Mesothelial cell of epicardium (in vitro differentiated cells): ENCODE measurements at regions not wholly inside any gene's neighbourhood (a gene's known extent, or its start where the extent isn't known, plus 50 kb on each side); places are given as distances from the start of the nearest gene placed in this dataset.

Source experiments
- DNase-seq, 2 experiments: peaks; one replicate each; pipeline ENCODE4 v3.0.0; 2021; ENCODE audit warnings: low spot score in 2 of 2; ENCODE audit not compliant: unreplicated experiment in 2 of 2
- H3K27ac Mint-ChIP-seq: 2 replicates; pipeline ENCODE4 v1.8.0; 2021; ENCODE audit warnings: mixed read lengths
- H3K27me3 Mint-ChIP-seq: 2 replicates; pipeline ENCODE4 v1.8.0; 2021; ENCODE audit warnings: low read depth, mixed read lengths
- H3K36me3 Mint-ChIP-seq: 2 replicates; pipeline ENCODE4 v1.8.0; 2021; ENCODE audit warnings: mixed read lengths
- H3K4me1 Mint-ChIP-seq: 2 replicates; pipeline ENCODE4 v1.8.0; 2021; ENCODE audit warnings: mixed read lengths
- H3K4me3 Mint-ChIP-seq: 2 replicates; pipeline ENCODE4 v1.8.0; 2021; ENCODE audit warnings: mild to moderate bottlenecking, moderate library complexity, mixed read lengths
- H3K9me3 Mint-ChIP-seq: 2 replicates; pipeline ENCODE4 v1.8.0; 2021; ENCODE audit warnings: mixed read lengths
- CTCF ChIP-seq: fragments of 200-600 bp; sonication (generic); IDR thresholded peaks from one replicate; pipeline ENCODE4 v1.5.0; 2021; ENCODE audit warnings: antibody characterized with exemption; ENCODE audit not compliant: unreplicated experiment

GRCh38 chr4:3645711-3646679 lies 113.8 kb upstream of the LRPAP1 start:
- H3K27ac Mint-ChIP-seq = no peak overlapping the region
- no peak for DNase-seq
- H3K4me3 Mint-ChIP-seq = no peak overlapping the region

GRCh38 chr4:3644849-3645627 lies 112.8 kb upstream of the LRPAP1 start:
- Mint-ChIP-seq H3K9me3 (no peaks in the 10 kb centered on the region), H3K27me3 (peaks cover 48% of the 10 kb centered on the region), H3K27ac (no peak overlapping the region), H3K36me3 (no peaks in the 10 kb centered on the region), H3K4me1 (peaks cover 5% of the 10 kb centered on the region), H3K4me3 (no peak overlapping the region)
- DNase-seq = no peak
- TF ChIP-seq CTCF = no peak

More at GRCh38 chr4:3645711-3646679, 113.8 kb upstream of the LRPAP1 start:
- Mint-ChIP-seq H3K4me1 (peaks cover 5% of the 10 kb centered on the region), H3K27me3 (peaks cover 53% of the 10 kb centered on the region), H3K36me3 (no peaks in the 10 kb centered on the region), H3K9me3 (no peaks in the 10 kb centered on the region)
- TF ChIP-seq CTCF = no peak

GRCh38 chr4:3643518-3644433 lies 111.6 kb upstream of the LRPAP1 start:
- Mint-ChIP-seq H3K36me3 (no peaks in the 10 kb centered on the region), H3K9me3 (no peaks in the 10 kb centered on the region), H3K4me1 (peaks cover 5% of the 10 kb centered on the region), H3K27ac (no peak overlapping the region), H3K4me3 (no peak overlapping the region), H3K27me3 (peaks cover 40% of the 10 kb centered on the region)
- no peak for TF ChIP-seq CTCF
- no peak for DNase-seq

- Mint-ChIP-seq H3K4me1 (peaks cover 5% of the 10 kb centered on the region), H3K36me3 (no peaks in the 10 kb centered on the region), H3K27ac (no peak overlapping the region), H3K4me3 (no peak overlapping the region), H3K9me3 (no peaks in the 10 kb centered on the region), H3K27me3 (peaks cover 36% of the 10 kb centered on the region)
- TF ChIP-seq CTCF = no peak
- DNase-seq = no peak
Measured at GRCh38 chr4:3642806-3643517, 110.7 kb upstream of the LRPAP1 start.
